ENCODE measurements at regions not wholly inside any gene's neighbourhood (a gene's known extent, or its start where the extent isn't known, plus 50 kb on each side); places are given as distances from the start of the nearest gene placed in this dataset.
A peak's percentile ranks its signal among the peaks of the same experiment; 100 is the strongest.

DNA sequence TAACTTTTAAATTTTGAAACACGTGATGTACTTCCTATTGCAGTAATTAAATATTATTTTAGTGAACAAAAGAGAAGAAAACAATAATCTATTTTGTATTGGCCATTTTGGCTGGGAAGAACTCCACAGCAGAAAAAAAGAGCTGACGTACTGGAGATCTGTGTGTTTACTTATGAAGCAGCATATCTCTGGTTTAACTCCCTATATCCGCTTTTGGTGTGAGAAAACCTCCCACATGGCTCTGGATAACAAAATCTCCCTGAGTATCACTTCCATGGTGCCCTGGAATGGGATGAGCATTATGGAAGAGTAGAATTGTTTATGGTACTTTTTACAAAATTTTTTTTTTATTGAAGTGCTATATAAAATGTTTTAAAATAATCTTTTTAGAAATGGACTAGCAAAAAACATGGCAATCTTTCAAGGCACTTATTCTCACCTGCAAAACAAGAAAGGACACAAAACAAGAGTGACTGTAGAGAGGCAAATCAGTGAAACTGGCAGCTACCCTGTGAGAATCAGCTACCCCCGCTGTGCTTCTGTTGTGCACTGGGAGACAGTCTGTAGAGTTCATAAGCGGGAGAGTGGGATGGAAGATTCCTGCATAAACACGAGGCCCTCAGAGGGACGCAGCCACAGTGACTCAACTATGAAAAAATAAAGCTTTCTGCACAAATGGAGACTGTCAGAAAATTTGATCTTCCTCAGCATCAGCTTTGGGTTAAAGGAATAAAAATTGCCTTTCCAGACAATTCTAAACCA, 762.2 kb upstream of the HS6ST1 start:
- H3K9me3 ChIP-seq (ENCODE audit: low read depth), result no peaks in the 10 kb centered on the region

DNA sequence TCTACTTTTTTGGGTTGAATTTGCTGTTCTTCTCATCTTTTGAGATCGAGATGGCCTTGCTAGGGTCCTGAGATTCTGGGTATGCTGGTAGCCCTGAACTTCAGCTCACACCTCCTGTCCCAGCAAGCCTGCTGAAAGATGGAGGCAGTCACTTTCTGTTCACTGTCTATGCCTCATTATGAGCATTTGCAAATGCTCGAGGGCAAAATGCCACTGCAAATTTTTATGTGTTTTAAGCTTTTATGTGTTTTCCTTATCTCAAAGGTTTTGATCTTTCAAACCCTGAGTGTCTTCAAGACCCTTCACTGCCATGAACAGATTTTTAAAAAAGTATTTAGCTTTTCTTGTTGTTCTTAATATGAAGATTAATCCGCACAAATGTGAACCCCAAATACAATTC, 766.7 kb upstream of the HS6ST1 start:
- H4K20me1 ChIP-seq (ENCODE audit: insufficient read depth, poor library complexity, severe bottlenecking), result no peaks in the 10 kb centered on the region
- H3K36me3 ChIP-seq (replicated peaks; ENCODE audit: insufficient read depth, low read depth), result no peaks in the 10 kb centered on the region
- no peaks in the 10 kb centered on the region for H3K4me1 ChIP-seq (ENCODE audit: insufficient read depth)
- H2AFZ ChIP-seq, result no peak overlapping the region
- H3K79me2 ChIP-seq, result no peaks in the 10 kb centered on the region
- TF ChIP-seq, protein P1, sequence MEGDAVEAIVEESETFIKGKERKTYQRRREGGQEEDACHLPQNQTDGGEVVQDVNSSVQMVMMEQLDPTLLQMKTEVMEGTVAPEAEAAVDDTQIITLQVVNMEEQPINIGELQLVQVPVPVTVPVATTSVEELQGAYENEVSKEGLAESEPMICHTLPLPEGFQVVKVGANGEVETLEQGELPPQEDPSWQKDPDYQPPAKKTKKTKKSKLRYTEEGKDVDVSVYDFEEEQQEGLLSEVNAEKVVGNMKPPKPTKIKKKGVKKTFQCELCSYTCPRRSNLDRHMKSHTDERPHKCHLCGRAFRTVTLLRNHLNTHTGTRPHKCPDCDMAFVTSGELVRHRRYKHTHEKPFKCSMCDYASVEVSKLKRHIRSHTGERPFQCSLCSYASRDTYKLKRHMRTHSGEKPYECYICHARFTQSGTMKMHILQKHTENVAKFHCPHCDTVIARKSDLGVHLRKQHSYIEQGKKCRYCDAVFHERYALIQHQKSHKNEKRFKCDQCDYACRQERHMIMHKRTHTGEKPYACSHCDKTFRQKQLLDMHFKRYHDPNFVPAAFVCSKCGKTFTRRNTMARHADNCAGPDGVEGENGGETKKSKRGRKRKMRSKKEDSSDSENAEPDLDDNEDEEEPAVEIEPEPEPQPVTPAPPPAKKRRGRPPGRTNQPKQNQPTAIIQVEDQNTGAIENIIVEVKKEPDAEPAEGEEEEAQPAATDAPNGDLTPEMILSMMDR (IDR thresholded peaks at IDR 0.05; ENCODE audit: poor library complexity), result no peak
- H3K27me3 ChIP-seq, result no peaks in the 10 kb centered on the region
- no peak overlapping the region for H3K27ac ChIP-seq
- no peak overlapping the region for H3K4me2 ChIP-seq
- DNase-seq (ENCODE audit: low spot score), result no peak
- H3K4me3 ChIP-seq, result no peak overlapping the region
- no peaks in the 10 kb centered on the region for H3K9me3 ChIP-seq (ENCODE audit: low read depth)
- no peaks in the 10 kb centered on the region for H3K9me2 ChIP-seq (replicated peaks; ENCODE audit: insufficient read depth)
- 70% methylated on average over 3 of the region's 3 CpGs for WGBS (ENCODE audit: low lambda C conversion rate, missing lambda C conversion rate)

More for the DNA sequence above, 762.2 kb upstream of the HS6ST1 start:
- Histone ChIP-seq H3K4me3 (no peak overlapping the region), H3K27ac (no peak overlapping the region), H3K79me2 (no peaks in the 10 kb centered on the region), H3K9me2 (replicated peaks; ENCODE audit: insufficient read depth) (no peaks in the 10 kb centered on the region), H3K4me2 (no peak overlapping the region), H4K20me1 (ENCODE audit: insufficient read depth, poor library complexity, severe bottlenecking) (no peaks in the 10 kb centered on the region), H3K27me3 (no peaks in the 10 kb centered on the region), H3K36me3 (replicated peaks; ENCODE audit: insufficient read depth, low read depth) (no peaks in the 10 kb centered on the region), H2AFZ (no peak overlapping the region), H3K4me1 (ENCODE audit: insufficient read depth) (no peaks in the 10 kb centered on the region)
- TF ChIP-seq, protein P1 (IDR thresholded peaks at IDR 0.05; ENCODE audit: poor library complexity), result no peak
- TF ChIP-seq EZH2 (IDR thresholded peaks at IDR 0.05; ENCODE audit: borderline replicate concordance), result no peak
- no peak for TF ChIP-seq EZH2phosphoT487 (IDR thresholded peaks at IDR 0.05; ENCODE audit: low read depth, severe bottlenecking, unreplicated experiment)
- no peak for DNase-seq (ENCODE audit: low spot score)
- 49% methylated on average over 7 of the region's 7 CpGs for WGBS (ENCODE audit: low lambda C conversion rate, missing lambda C conversion rate)

DNA sequence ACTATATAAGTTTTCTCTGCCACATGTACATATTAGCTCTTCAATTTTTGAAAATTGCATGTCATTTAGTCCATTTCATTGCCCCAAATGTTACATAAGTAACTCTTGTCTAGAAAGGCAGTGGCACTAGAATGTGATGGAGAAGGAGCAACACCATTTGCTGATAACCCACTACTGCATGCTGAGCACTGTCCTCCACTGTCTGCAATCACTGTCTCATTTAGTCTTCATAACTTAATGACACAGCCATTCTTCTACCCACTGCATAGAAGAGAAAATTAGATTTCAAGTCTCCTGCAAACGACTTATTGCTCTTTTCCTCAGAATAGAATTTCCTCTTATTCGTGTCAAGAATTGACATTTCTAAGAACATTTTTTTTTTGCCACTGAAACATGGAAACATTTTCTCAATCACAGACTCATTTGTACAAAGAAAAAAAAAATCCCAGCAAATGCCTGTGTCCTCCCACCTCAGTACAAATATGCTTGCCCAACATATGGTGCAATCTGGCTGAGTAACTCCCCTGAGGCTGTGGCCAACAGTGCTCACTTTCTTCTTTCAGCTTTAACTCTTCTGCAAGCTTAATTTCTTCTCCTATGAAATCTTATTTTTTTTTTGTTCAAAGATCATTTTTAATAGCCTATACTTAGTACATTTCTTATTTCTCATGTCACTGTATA, 768.6 kb upstream of the HS6ST1 start:
- H3K27ac ChIP-seq, result no peak overlapping the region
- WGBS (ENCODE audit: low lambda C conversion rate, missing lambda C conversion rate), result 96% methylated on average over 2 of the region's 2 CpGs

More for the DNA sequence above, 768.6 kb upstream of the HS6ST1 start:
- Histone ChIP-seq H3K36me3 (replicated peaks; ENCODE audit: insufficient read depth, low read depth) (no peaks in the 10 kb centered on the region), H4K20me1 (ENCODE audit: insufficient read depth, poor library complexity, severe bottlenecking) (no peaks in the 10 kb centered on the region), H3K9me2 (replicated peaks; ENCODE audit: insufficient read depth) (no peaks in the 10 kb centered on the region), H3K9me3 (ENCODE audit: low read depth) (no peaks in the 10 kb centered on the region), H3K4me1 (ENCODE audit: insufficient read depth) (no peaks in the 10 kb centered on the region), H2AFZ (no peak overlapping the region), H3K4me2 (no peak overlapping the region), H3K79me2 (no peaks in the 10 kb centered on the region), H3K4me3 (no peak overlapping the region), H3K27me3 (no peaks in the 10 kb centered on the region)
- peak; percentile 30 for DNase-seq (ENCODE audit: low spot score)
- TF ChIP-seq EZH2phosphoT487 (IDR thresholded peaks at IDR 0.05; ENCODE audit: low read depth, severe bottlenecking, unreplicated experiment), result no peak
- TF ChIP-seq, protein P1 (IDR thresholded peaks at IDR 0.05; ENCODE audit: poor library complexity), result no peak
- TF ChIP-seq EZH2 (IDR thresholded peaks at IDR 0.05; ENCODE audit: borderline replicate concordance), result no peak
